A673 (cell line): ENCODE measurements at regions not wholly inside any gene's neighbourhood (a gene's known extent, or its start where the extent isn't known, plus 50 kb on each side); places are given as distances from the start of the nearest gene placed in this dataset.

Experiments used
- BruUV-seq: library from RNA; stranded (reverse); fragments of 400-500 nt; replicated peaks from 2 replicates; lab custom pipeline; 2021; lab: Mats Ljungman, UMichigan
- CTCF ChIA-PET: fragments of 300-600 bp; sonication (Branson Sonifier 250); formaldehyde crosslinking; loops from one replicate; lab custom pipeline; 2022; ENCODE audit warnings: antibody characterized with exemption; lab: Charles Lee
- POLR2A ChIA-PET: fragments of 300-600 bp; sonication (Branson Sonifier 250); formaldehyde crosslinking; loops from one replicate; lab custom pipeline; 2022; ENCODE audit warnings: antibody characterized with exemption; ENCODE audit not compliant: low non-redundant PET; lab: Charles Lee
- DNase-seq: peaks from one replicate; pipeline ENCODE4 v3.0.0-alpha.2; 2015; ENCODE audit warnings: low spot score
- H3K27ac ChIP-seq: fragments of 200-600 bp; sonication (generic); 2 replicates; pipeline ENCODE4 v1.5.1; 2016; ENCODE audit warnings: mixed run types, low read depth, mild to moderate bottlenecking, mixed read lengths, antibody characterized with exemption, low read length; ENCODE audit not compliant: poor library complexity, severe bottlenecking
- H3K27me3 ChIP-seq: fragments of 200-600 bp; sonication (generic); replicated peaks from 2 replicates; pipeline ENCODE4 v1.6.1; 2017; ENCODE audit warnings: mixed run types, low read depth, mild to moderate bottlenecking, mixed read lengths, antibody characterized with exemption, low read length; ENCODE audit not compliant: insufficient read depth, poor library complexity
- H3K36me3 ChIP-seq: fragments of 200-600 bp; sonication (generic); 2 replicates; pipeline ENCODE4 v1.6.1; 2016; ENCODE audit warnings: mixed run types, mild to moderate bottlenecking, mixed read lengths, antibody characterized with exemption, low read length; ENCODE audit not compliant: insufficient read depth, poor library complexity, severe bottlenecking
- H3K4me1 ChIP-seq: fragments of 200-600 bp; sonication (generic); 2 replicates; pipeline ENCODE4 v1.6.1; 2017; ENCODE audit warnings: mixed run types, mild to moderate bottlenecking, mixed read lengths, antibody characterized with exemption, low read length; ENCODE audit not compliant: insufficient read depth, poor library complexity, severe bottlenecking
- H3K4me3 ChIP-seq: fragments of 200-600 bp; sonication (generic); 2 replicates; pipeline ENCODE4 v1.5.1; 2016; ENCODE audit warnings: low read depth, mixed run types, mild to moderate bottlenecking, mixed read lengths, low read length; ENCODE audit not compliant: poor library complexity, severe bottlenecking
- H3K9me3 ChIP-seq: fragments of 200-600 bp; sonication (generic); 2 replicates; pipeline ENCODE4 v1.6.1; 2016; ENCODE audit warnings: mixed run types, low read depth, mild to moderate bottlenecking, mixed read lengths, antibody characterized with exemption, low read length; ENCODE audit not compliant: poor library complexity, severe bottlenecking
- CTCF ChIP-seq: fragments of 300-800, 200-600 bp; sonication (generic); conservative IDR thresholded peaks from 2 replicates; pipeline ENCODE4 v1.5.1; 2017; ENCODE audit warnings: low read depth, mild to moderate bottlenecking, antibody characterized with exemption, low read length, moderate library complexity, mixed read lengths
- EZH2 ChIP-seq: fragments of 200-600 bp; sonication (generic); IDR thresholded peaks from 2 replicates; pipeline ENCODE4 v1.6.1; 2017; ENCODE audit warnings: borderline replicate concordance, low read depth, mild to moderate bottlenecking, mixed read lengths, antibody characterized with exemption, low read length; ENCODE audit not compliant: poor library complexity, severe bottlenecking
- intact Hi-C: fragments of 100-400 bp; cut with micrococcal nuclease; formaldehyde crosslinking; loops from one replicate; pipeline ENCODE4 v1.10.0; 2022; ENCODE audit not compliant: unreplicated experiment

GRCh38 chr4:3615386-3616286 is 83.4 kb upstream of the LRPAP1 start:
- Histone ChIP-seq H3K4me3 (no peak overlapping the region), H3K27ac (no peak overlapping the region), H3K27me3 (no peaks in the 10 kb centered on the region), H3K9me3 (no peaks in the 10 kb centered on the region), H3K4me1 (no peaks in the 10 kb centered on the region), H3K36me3 (no peaks in the 10 kb centered on the region)
- POLR2A ChIA-PET: no interaction called here
- DNase-seq: no peak
- BruUV-seq: no TSS peak
- intact Hi-C loops: no loop called here
- no peak for TF ChIP-seq EZH2
- no peak for TF ChIP-seq CTCF
- CTCF ChIA-PET: no interaction called here

GRCh38 chr4:3614731-3614980 is 82.4 kb upstream of the LRPAP1 start:
- intact Hi-C loops: no loop called here
- H3K9me3 ChIP-seq: no peaks in the 10 kb centered on the region

GRCh38 chr4:3613967-3614730 is 81.9 kb upstream of the LRPAP1 start:
- no peaks in the 10 kb centered on the region for H3K4me1 ChIP-seq
- intact Hi-C loops: no loop called here
- BruUV-seq: no TSS peak
- TF ChIP-seq EZH2 (no peak), CTCF (no peak)
- H3K9me3 ChIP-seq: no peaks in the 10 kb centered on the region
- H3K4me3 ChIP-seq: no peak overlapping the region
- no peak for DNase-seq
- H3K36me3 ChIP-seq: no peaks in the 10 kb centered on the region
- H3K27ac ChIP-seq: no peak overlapping the region
- no peaks in the 10 kb centered on the region for H3K27me3 ChIP-seq
- ChIA-PET CTCF (no interaction called here), POLR2A (no interaction called here)

More at GRCh38 chr4:3614731-3614980, 82.4 kb upstream of the LRPAP1 start:
- Histone ChIP-seq H3K4me1 (no peaks in the 10 kb centered on the region), H3K4me3 (no peak overlapping the region), H3K27me3 (no peaks in the 10 kb centered on the region), H3K36me3 (no peaks in the 10 kb centered on the region), H3K27ac (no peak overlapping the region)
- ChIA-PET POLR2A (no interaction called here), CTCF (no interaction called here)
- BruUV-seq: no TSS peak
- DNase-seq: no peak
- TF ChIP-seq EZH2 (no peak), CTCF (no peak)
